ENCODE measurements at regions not wholly inside any gene's neighbourhood (a gene's known extent, or its start where the extent isn't known, plus 50 kb on each side); places are given as distances from the start of the nearest gene placed in this dataset.

DNA sequence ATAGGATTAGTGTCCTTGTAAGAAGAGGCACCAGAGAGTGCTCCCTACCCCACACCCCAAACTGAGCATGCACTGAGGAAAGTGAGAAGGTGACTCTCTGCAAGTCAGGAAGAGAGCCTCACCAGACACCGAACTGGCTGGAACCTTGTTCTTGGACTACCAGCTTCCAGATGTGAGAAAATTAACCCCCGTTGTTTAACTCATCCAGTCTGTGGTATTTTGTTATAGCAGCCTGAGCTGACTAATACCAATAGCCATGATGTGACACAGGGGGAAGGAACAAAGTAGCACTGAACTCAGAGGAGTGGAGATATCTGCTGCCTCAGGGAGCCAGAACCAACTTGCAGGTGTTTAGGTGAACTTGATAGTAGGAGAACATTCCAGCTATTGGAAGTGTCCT is 415.2 kb upstream of the ZMIZ1 start:
- no peak overlapping the region for H3K27ac ChIP-seq (ENCODE audit: low read depth, low read length, poor library complexity, severe bottlenecking)
- intact Hi-C loops (cut with micrococcal nuclease; ENCODE audit: unreplicated experiment) = no loop called here
- TF ChIP-seq, protein P1, sequence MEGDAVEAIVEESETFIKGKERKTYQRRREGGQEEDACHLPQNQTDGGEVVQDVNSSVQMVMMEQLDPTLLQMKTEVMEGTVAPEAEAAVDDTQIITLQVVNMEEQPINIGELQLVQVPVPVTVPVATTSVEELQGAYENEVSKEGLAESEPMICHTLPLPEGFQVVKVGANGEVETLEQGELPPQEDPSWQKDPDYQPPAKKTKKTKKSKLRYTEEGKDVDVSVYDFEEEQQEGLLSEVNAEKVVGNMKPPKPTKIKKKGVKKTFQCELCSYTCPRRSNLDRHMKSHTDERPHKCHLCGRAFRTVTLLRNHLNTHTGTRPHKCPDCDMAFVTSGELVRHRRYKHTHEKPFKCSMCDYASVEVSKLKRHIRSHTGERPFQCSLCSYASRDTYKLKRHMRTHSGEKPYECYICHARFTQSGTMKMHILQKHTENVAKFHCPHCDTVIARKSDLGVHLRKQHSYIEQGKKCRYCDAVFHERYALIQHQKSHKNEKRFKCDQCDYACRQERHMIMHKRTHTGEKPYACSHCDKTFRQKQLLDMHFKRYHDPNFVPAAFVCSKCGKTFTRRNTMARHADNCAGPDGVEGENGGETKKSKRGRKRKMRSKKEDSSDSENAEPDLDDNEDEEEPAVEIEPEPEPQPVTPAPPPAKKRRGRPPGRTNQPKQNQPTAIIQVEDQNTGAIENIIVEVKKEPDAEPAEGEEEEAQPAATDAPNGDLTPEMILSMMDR (conservative IDR thresholded peaks at IDR 0.05; ENCODE audit: low read depth, low read length) = no peak
- TF ChIP-seq EZH2 (IDR thresholded peaks at IDR 0.05; ENCODE audit: borderline replicate concordance, low read depth, low read length, poor library complexity, severe bottlenecking) = no peak
- POLR2A ChIA-PET (ENCODE audit: low non-redundant PET) = no interaction called here
- no peak for DNase-seq (ENCODE audit: low spot score)
- CTCF ChIA-PET = no interaction called here
- H3K4me1 ChIP-seq (ENCODE audit: insufficient read depth, low read length, poor library complexity, severe bottlenecking) = no peaks in the 10 kb centered on the region
- no peaks in the 10 kb centered on the region for H3K9me3 ChIP-seq (ENCODE audit: low read depth, low read length, poor library complexity, severe bottlenecking)
- H3K4me3 ChIP-seq (ENCODE audit: low read depth, low read length, poor library complexity, severe bottlenecking) = no peak overlapping the region
- H3K27me3 ChIP-seq (replicated peaks; ENCODE audit: insufficient read depth, low read depth, low read length, poor library complexity) = peaks cover 16% of the 10 kb centered on the region
- no peaks in the 10 kb centered on the region for H3K36me3 ChIP-seq (ENCODE audit: insufficient read depth, low read length, poor library complexity, severe bottlenecking)
- BruUV-seq (replicated peaks) = no TSS peak

DNA sequence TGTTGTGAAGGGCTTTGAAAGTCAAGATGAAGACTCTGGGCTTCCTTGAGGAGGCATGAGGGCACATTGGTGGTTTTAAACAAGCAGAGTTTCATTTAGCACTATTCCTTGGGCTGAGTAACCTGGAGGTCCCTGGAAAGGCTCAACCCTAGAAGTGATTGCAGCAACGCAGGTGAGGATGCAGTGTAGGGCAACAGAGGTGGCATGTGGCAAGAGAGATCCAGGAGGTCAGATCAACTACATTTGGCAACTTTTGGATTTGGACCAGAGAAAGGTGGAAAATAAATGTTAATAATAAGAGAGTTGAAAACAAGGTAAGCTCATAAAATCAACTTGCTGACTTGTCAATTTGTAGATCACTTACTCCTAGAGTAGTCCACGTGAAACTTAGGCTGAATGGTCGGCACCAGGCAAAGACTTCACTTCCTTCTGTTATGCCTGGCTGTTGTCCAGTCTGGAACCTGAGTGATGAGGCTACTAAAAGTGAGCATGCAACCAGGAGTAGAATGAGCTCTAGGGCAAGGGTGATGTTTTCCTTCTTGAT is 414.6 kb upstream of the ZMIZ1 start:
- intact Hi-C loops (cut with micrococcal nuclease; ENCODE audit: unreplicated experiment) = no loop called here
- peaks cover 16% of the 10 kb centered on the region for H3K27me3 ChIP-seq (replicated peaks; ENCODE audit: insufficient read depth, low read depth, low read length, poor library complexity)
- H3K4me3 ChIP-seq (ENCODE audit: low read depth, low read length, poor library complexity, severe bottlenecking) = no peak overlapping the region
- no peak for DNase-seq (ENCODE audit: low spot score)
- CTCF ChIA-PET = no interaction called here
- POLR2A ChIA-PET (ENCODE audit: low non-redundant PET) = no interaction called here
- no peaks in the 10 kb centered on the region for H3K9me3 ChIP-seq (ENCODE audit: low read depth, low read length, poor library complexity, severe bottlenecking)
- TF ChIP-seq EZH2 (IDR thresholded peaks at IDR 0.05; ENCODE audit: borderline replicate concordance, low read depth, low read length, poor library complexity, severe bottlenecking) = no peak
- TF ChIP-seq, protein P1 (conservative IDR thresholded peaks at IDR 0.05; ENCODE audit: low read depth, low read length) = no peak
- no peaks in the 10 kb centered on the region for H3K36me3 ChIP-seq (ENCODE audit: insufficient read depth, low read length, poor library complexity, severe bottlenecking)
- no TSS peak for BruUV-seq (replicated peaks)
- H3K4me1 ChIP-seq (ENCODE audit: insufficient read depth, low read length, poor library complexity, severe bottlenecking) = no peaks in the 10 kb centered on the region
- no peak overlapping the region for H3K27ac ChIP-seq (ENCODE audit: low read depth, low read length, poor library complexity, severe bottlenecking)

DNA sequence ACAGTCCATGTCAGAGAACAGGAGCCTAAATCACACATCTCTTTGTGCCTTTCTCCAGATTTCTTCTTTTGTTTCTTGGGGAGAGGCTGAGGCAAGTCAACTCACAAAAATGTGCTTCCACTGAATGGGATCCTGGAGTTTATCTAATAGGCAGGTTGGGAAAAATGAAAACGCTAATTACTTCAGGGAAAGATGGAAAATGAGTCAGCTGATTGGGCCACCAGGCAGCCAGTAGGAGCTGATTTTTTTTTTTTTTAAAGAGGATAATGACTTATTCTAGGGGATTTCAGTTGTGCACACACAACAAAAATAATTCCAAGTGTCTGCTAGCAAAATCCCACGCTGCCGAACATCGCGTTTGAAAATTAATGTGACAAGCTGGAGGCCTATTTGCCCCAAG is 412.8 kb upstream of the ZMIZ1 start:
- H3K4me3 ChIP-seq (ENCODE audit: low read depth, low read length, poor library complexity, severe bottlenecking) = no peak overlapping the region
- DNase-seq (ENCODE audit: low spot score) = no peak
- no peak overlapping the region for H3K27ac ChIP-seq (ENCODE audit: low read depth, low read length, poor library complexity, severe bottlenecking)
- TF ChIP-seq, protein P1 (conservative IDR thresholded peaks at IDR 0.05; ENCODE audit: low read depth, low read length) = no peak
- no peak for TF ChIP-seq EZH2 (IDR thresholded peaks at IDR 0.05; ENCODE audit: borderline replicate concordance, low read depth, low read length, poor library complexity, severe bottlenecking)
- BruUV-seq (replicated peaks) = no TSS peak
- H3K4me1 ChIP-seq (ENCODE audit: insufficient read depth, low read length, poor library complexity, severe bottlenecking) = no peaks in the 10 kb centered on the region
- POLR2A ChIA-PET (ENCODE audit: low non-redundant PET) = no interaction called here
- intact Hi-C loops (cut with micrococcal nuclease; ENCODE audit: unreplicated experiment) = loop anchor here (5.0 kb wide), 1 partner anchor 541 kb away; no protein-coding TSS in a partner anchor
- peaks cover 11% of the 10 kb centered on the region for H3K27me3 ChIP-seq (replicated peaks; ENCODE audit: insufficient read depth, low read depth, low read length, poor library complexity)
- no peaks in the 10 kb centered on the region for H3K9me3 ChIP-seq (ENCODE audit: low read depth, low read length, poor library complexity, severe bottlenecking)
- CTCF ChIA-PET = interaction anchor here (0.5 to 0.7 kb wide), 2 partner anchors 349 to 607 kb away, joined by 3 to 4 read pairs; no protein-coding TSS in a partner anchor
- H3K36me3 ChIP-seq (ENCODE audit: insufficient read depth, low read length, poor library complexity, severe bottlenecking) = no peaks in the 10 kb centered on the region
